Ishikawa (cell line): ENCODE measurements at regions not wholly inside any gene's neighbourhood (a gene's known extent, or its start where the extent isn't known, plus 50 kb on each side); places are given as distances from the start of the nearest gene placed in this dataset.

Source experiments
- CEBPB ChIP-seq: IDR thresholded peaks from 2 replicates; pipeline ENCODE4 v1.6.1; 2012
- CREB1 ChIP-seq: IDR thresholded peaks from 2 replicates; pipeline ENCODE4 v1.6.1; 2012; ENCODE audit warnings: low read depth
- EGR1 ChIP-seq: IDR thresholded peaks from 2 replicates; pipeline ENCODE4 v1.6.1; 2012
- EP300 ChIP-seq: IDR thresholded peaks from 2 replicates; pipeline ENCODE4 v1.6.1; 2012; ENCODE audit warnings: borderline replicate concordance
- FOXM1 ChIP-seq: IDR thresholded peaks from 2 replicates; pipeline ENCODE4 v1.6.1; 2012; ENCODE audit warnings: low read depth, borderline replicate concordance
- MAX ChIP-seq: IDR thresholded peaks from 2 replicates; pipeline ENCODE4 v1.6.1; 2012
- NFIC ChIP-seq: IDR thresholded peaks from 2 replicates; pipeline ENCODE4 v1.6.1; 2012
- RAD21 ChIP-seq: IDR thresholded peaks from 2 replicates; pipeline ENCODE4 v1.6.1; 2012; ENCODE audit warnings: low read depth
- REST ChIP-seq: IDR thresholded peaks from 2 replicates; pipeline ENCODE4 v1.6.1; 2012; ENCODE audit warnings: low read depth, mild to moderate bottlenecking
- TAF1 ChIP-seq: IDR thresholded peaks from 2 replicates; pipeline ENCODE4 v1.6.1; 2012; ENCODE audit warnings: low read depth, mild to moderate bottlenecking
- TCF12 ChIP-seq: IDR thresholded peaks from 2 replicates; pipeline ENCODE4 v1.6.1; 2012; ENCODE audit warnings: low read depth
- TEAD4 ChIP-seq: IDR thresholded peaks from 2 replicates; pipeline ENCODE4 v1.6.1; 2012
- USF1 ChIP-seq: IDR thresholded peaks from 2 replicates; pipeline ENCODE4 v1.6.1; 2012
- YY1 ChIP-seq: IDR thresholded peaks from 2 replicates; pipeline ENCODE4 v1.6.1; 2012; ENCODE audit warnings: low read depth
- ZBTB7A ChIP-seq: IDR thresholded peaks from 2 replicates; pipeline ENCODE4 v1.6.1; 2012; ENCODE audit warnings: low read depth

GRCh38 chr2:15787535-15788454 lies 152.6 kb upstream of the MYCN start:
- TF ChIP-seq USF1 (no peak), ZBTB7A (no peak), MAX (no peak), TCF12 (no peak), REST (no peak), NFIC (no peak), YY1 (no peak), CREB1 (no peak), TAF1 (no peak), EGR1 (no peak), EP300 (no peak), RAD21 (no peak), TEAD4 (no peak), FOXM1 (no peak), CEBPB (no peak)

GRCh38 chr2:15788455-15788829 lies 151.9 kb upstream of the MYCN start:
- no peak for TF ChIP-seq MAX
- TF ChIP-seq CREB1 = no peak
- no peak for TF ChIP-seq TCF12
- no peak for TF ChIP-seq USF1
- TF ChIP-seq EP300 = no peak
- TF ChIP-seq ZBTB7A = no peak
- no peak for TF ChIP-seq FOXM1

GRCh38 chr2:15788830-15789229 lies 151.5 kb upstream of the MYCN start:
- TF ChIP-seq YY1 (no peak), ZBTB7A (no peak), TCF12 (no peak), CREB1 (no peak), TEAD4 (no peak), USF1 (no peak), CEBPB (no peak)

GRCh38 chr2:15789381-15790062 lies 150.8 kb upstream of the MYCN start:
- no peak for TF ChIP-seq EGR1
- no peak for TF ChIP-seq YY1
- no peak for TF ChIP-seq EP300
- no peak for TF ChIP-seq TEAD4
- no peak for TF ChIP-seq REST
- no peak for TF ChIP-seq RAD21
- no peak for TF ChIP-seq NFIC
- no peak for TF ChIP-seq TAF1
- no peak for TF ChIP-seq ZBTB7A
- TF ChIP-seq USF1 = no peak
- TF ChIP-seq CEBPB = no peak
- TF ChIP-seq FOXM1 = no peak
- TF ChIP-seq TCF12 = no peak

- TF ChIP-seq EP300 (no peak), TCF12 (no peak), RAD21 (no peak), CREB1 (no peak), FOXM1 (no peak), NFIC (no peak), TEAD4 (no peak), USF1 (no peak), EGR1 (no peak), REST (no peak), MAX (no peak), ZBTB7A (no peak), CEBPB (no peak), YY1 (no peak), TAF1 (no peak)
These were observed 150.0 kb upstream of the MYCN start for GRCh38 chr2:15790326-15790725.
